Caki2 (cell line): ENCODE measurements at regions not wholly inside any gene's neighbourhood (a gene's known extent, or its start where the extent isn't known, plus 50 kb on each side); places are given as distances from the start of the nearest gene placed in this dataset.

Source experiments
- DNase-seq: peaks from one replicate; pipeline ENCODE4 v3.0.0-alpha.2; 2015; ENCODE audit warnings: low read depth
- in situ Hi-C: cut with HindIII; loops from 2 replicates; pipeline ENCODE4 v1.10.0; 2016; ENCODE audit warnings: low sequenced_read_pairs, low pct_unique_long_range_greater_than_20kb, mixed read lengths

- in situ Hi-C loops: no loop called here
- DNase-seq: no peak
These were observed 427.9 kb downstream of the PLCL1 start for GRCh38 chr2:198232281-198232680.

- in situ Hi-C loops: no loop called here
- DNase-seq: no peak
These were observed 427.2 kb downstream of the PLCL1 start for GRCh38 chr2:198231562-198231961.

- in situ Hi-C loops: no loop called here
- DNase-seq: no peak
These were observed 416.6 kb downstream of the PLCL1 start for GRCh38 chr2:198220763-198221610.

- in situ Hi-C loops: no loop called here
- no peak for DNase-seq
These were observed 414.9 kb downstream of the PLCL1 start for GRCh38 chr2:198219292-198219691.

- DNase-seq: no peak
These were observed 409.8 kb downstream of the PLCL1 start for GRCh38 chr2:198214114-198214596.

GRCh38 chr2:198213253-198213652 lies 408.9 kb downstream of the PLCL1 start:
- no peak for DNase-seq
- in situ Hi-C loops: no loop called here

More at GRCh38 chr2:198214114-198214596, 409.8 kb downstream of the PLCL1 start:
- in situ Hi-C loops: no loop called here

GRCh38 chr2:198211706-198212105 lies 407.3 kb downstream of the PLCL1 start:
- DNase-seq: no peak
- in situ Hi-C loops: no loop called here

GRCh38 chr2:198203336-198204069 lies 399.1 kb downstream of the PLCL1 start:
- no peak for DNase-seq
- in situ Hi-C loops: no loop called here
